Thoracic aorta (tissue), 2 donors: ENCODE measurements at regions not wholly inside any gene's neighbourhood (a gene's known extent, or its start where the extent isn't known, plus 50 kb on each side); places are given as distances from the start of the nearest gene placed in this dataset.
"Not testable (repeated sequence)": the region's sequence is repeated elsewhere in the genome, so short reads cannot be mapped to it uniquely, and the experiment has no call there.

Experiments used
- ATAC-seq: fragments of 150-250 bp; one replicate; pipeline ENCODE4 v1.8.0; 2017; ENCODE audit warnings: low read depth; ENCODE audit not compliant: insufficient number of reproducible peaks, low FRiP score
- DNase-seq: peaks from one replicate; pipeline ENCODE4 v3.0.0-alpha.2; 2020; ENCODE audit warnings: low spot score
- H3K27ac ChIP-seq, 2 donors: fragments of 200-600 bp; sonication (generic); 1 replicate in 1 of 2; 2 replicates in 1 of 2; pipeline ENCODE4 v1.5.1; 2016; ENCODE audit warnings: mild to moderate bottlenecking in 2 of 2, moderate library complexity in 2 of 2
- H3K27me3 ChIP-seq: fragments of 200-600 bp; sonication (generic); replicated peaks from 2 replicates; pipeline ENCODE4 v1.6.0; 2016; ENCODE audit warnings: mild to moderate bottlenecking; ENCODE audit not compliant: insufficient read depth
- H3K36me3 ChIP-seq: fragments of 200-600 bp; sonication (generic); one replicate; pipeline ENCODE4 v1.5.1; 2016
- H3K4me1 ChIP-seq, 2 donors: fragments of 200-600 bp; sonication (generic); 1 replicate in 1 of 2; 2 replicates in 1 of 2; pipeline versions ENCODE4 v1.5.1 to v1.6.0; 2016; ENCODE audit warnings: low read depth in 2 of 2, mild to moderate bottlenecking in 1 of 2; ENCODE audit not compliant: control insufficient read depth in 1 of 2
- H3K4me3 ChIP-seq: fragments of 200-600 bp; sonication (generic); 2 replicates; pipeline ENCODE4 v1.5.1; 2016; ENCODE audit warnings: mild to moderate bottlenecking
- H3K9me3 ChIP-seq: fragments of 200-600 bp; sonication (generic); 2 replicates; pipeline ENCODE4 v1.5.1; 2016
- CTCF ChIP-seq: fragments of 200-600 bp; sonication (generic); IDR thresholded peaks from one replicate; pipeline ENCODE4 v1.5.1; 2019; ENCODE audit warnings: antibody characterized with exemption

GRCh38 chr9:110093871-110094270 lies 114.1 kb downstream of the C9orf152 start:
- no peak for TF ChIP-seq CTCF
- ATAC-seq: no peak
- Histone ChIP-seq H3K27me3 (no peaks in the 10 kb centered on the region), H3K9me3 (no peaks in the 10 kb centered on the region), H3K27ac (no peak overlapping the region), H3K4me3 (no peak overlapping the region), H3K36me3 (no peaks in the 10 kb centered on the region), H3K4me1 (peaks cover 11 to 31% of the 10 kb centered on the region in 2 donors)
- no peak for DNase-seq

GRCh38 chr9:110095161-110095595 lies 112.8 kb downstream of the C9orf152 start:
- no peaks in the 10 kb centered on the region for H3K36me3 ChIP-seq
- no peak for TF ChIP-seq CTCF

GRCh38 chr9:110095776-110096175 lies 112.2 kb downstream of the C9orf152 start:
- peak overlapping the region; percentile 16 to 52 for H3K27ac ChIP-seq
- H3K27me3 ChIP-seq: no peaks in the 10 kb centered on the region
- H3K4me1 ChIP-seq: peaks cover 19 to 32% of the 10 kb centered on the region in 2 donors
- no peaks in the 10 kb centered on the region for H3K9me3 ChIP-seq
- TF ChIP-seq CTCF: no peak
- H3K36me3 ChIP-seq: no peaks in the 10 kb centered on the region
- ATAC-seq (no peak), DNase-seq (no peak)
- H3K4me3 ChIP-seq: no peak overlapping the region

More at GRCh38 chr9:110095161-110095595, 112.8 kb downstream of the C9orf152 start:
- no peaks in the 10 kb centered on the region for H3K9me3 ChIP-seq
- no peaks in the 10 kb centered on the region for H3K27me3 ChIP-seq
- ATAC-seq (no peak), DNase-seq (no peak)
- no peak overlapping the region for H3K4me3 ChIP-seq
- peaks cover 19 to 32% of the 10 kb centered on the region in 2 donors for H3K4me1 ChIP-seq
- peak overlapping the region; percentile 16 to 52 for H3K27ac ChIP-seq

GRCh38 chr9:110096674-110097073 lies 111.3 kb downstream of the C9orf152 start:
- H3K36me3 ChIP-seq, H3K4me3 ChIP-seq, ATAC-seq, H3K27ac ChIP-seq, H3K9me3 ChIP-seq, H3K27me3 ChIP-seq, DNase-seq: not testable (repeated sequence)
- H3K4me1 ChIP-seq: peaks cover 19 to 32% of the 10 kb centered on the region in 2 donors

GRCh38 chr9:110099236-110100095 lies 108.5 kb downstream of the C9orf152 start:
- peak; percentile 46 for ATAC-seq
- Histone ChIP-seq H3K36me3 (no peaks in the 10 kb centered on the region), H3K4me1 (peaks cover 22 to 53% of the 10 kb centered on the region in 2 donors), H3K9me3 (no peaks in the 10 kb centered on the region), H3K27me3 (no peaks in the 10 kb centered on the region), H3K27ac (peak overlapping the region; percentile 33 to 35), H3K4me3 (no peak overlapping the region)
- TF ChIP-seq CTCF: no peak
- DNase-seq: peak; percentile 7
